ENCODE measurements at regions not wholly inside any gene's neighbourhood (a gene's known extent, or its start where the extent isn't known, plus 50 kb on each side); places are given as distances from the start of the nearest gene placed in this dataset.

DNA sequence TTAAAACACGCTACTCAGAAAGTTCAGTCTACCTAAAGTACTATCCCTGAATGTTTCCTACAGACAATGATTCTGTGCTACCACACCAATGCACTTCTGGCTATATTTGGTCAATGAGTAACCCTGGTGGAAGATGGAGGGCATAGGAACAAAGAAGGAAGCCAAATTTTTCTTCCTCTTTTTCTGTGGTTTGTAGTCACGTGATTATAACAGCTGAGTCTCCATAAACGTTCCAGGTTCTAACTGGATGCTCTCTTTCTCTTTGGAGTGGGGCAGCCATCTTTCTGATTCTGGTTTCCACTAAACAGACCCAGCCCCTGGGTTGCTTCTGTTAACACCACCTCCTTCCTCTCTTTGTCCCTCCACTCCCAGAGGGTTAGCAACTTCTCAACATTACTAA is 274.9 kb downstream of the CDH11 start:
- no peak for TF ChIP-seq POLR2A (IDR thresholded peaks at IDR 0.05)
- TF ChIP-seq, protein P1, sequence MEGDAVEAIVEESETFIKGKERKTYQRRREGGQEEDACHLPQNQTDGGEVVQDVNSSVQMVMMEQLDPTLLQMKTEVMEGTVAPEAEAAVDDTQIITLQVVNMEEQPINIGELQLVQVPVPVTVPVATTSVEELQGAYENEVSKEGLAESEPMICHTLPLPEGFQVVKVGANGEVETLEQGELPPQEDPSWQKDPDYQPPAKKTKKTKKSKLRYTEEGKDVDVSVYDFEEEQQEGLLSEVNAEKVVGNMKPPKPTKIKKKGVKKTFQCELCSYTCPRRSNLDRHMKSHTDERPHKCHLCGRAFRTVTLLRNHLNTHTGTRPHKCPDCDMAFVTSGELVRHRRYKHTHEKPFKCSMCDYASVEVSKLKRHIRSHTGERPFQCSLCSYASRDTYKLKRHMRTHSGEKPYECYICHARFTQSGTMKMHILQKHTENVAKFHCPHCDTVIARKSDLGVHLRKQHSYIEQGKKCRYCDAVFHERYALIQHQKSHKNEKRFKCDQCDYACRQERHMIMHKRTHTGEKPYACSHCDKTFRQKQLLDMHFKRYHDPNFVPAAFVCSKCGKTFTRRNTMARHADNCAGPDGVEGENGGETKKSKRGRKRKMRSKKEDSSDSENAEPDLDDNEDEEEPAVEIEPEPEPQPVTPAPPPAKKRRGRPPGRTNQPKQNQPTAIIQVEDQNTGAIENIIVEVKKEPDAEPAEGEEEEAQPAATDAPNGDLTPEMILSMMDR (IDR thresholded peaks at IDR 0.05) = no peak
- peaks cover 0 to 2% (median 0%) of the 10 kb centered on the region in 12 donors for H3K9me3 ChIP-seq
- 69 to 79% (median 72%) methylated on average over 3 of the region's 3 CpGs for WGBS, 4 donors
- no peaks in the 10 kb centered on the region for H3K27me3 ChIP-seq
- no peak overlapping the region for H3K4me3 ChIP-seq
- no peak overlapping the region for H3K27ac ChIP-seq
- no peak for DNase-seq
- no peak for ATAC-seq
- intact Hi-C loops (cut with DNase I) = no loop called here
- no peaks in the 10 kb centered on the region for H3K36me3 ChIP-seq
- H3K4me1 ChIP-seq = peaks cover 0 to 3% (median 0%) of the 10 kb centered on the region in 12 donors

DNA sequence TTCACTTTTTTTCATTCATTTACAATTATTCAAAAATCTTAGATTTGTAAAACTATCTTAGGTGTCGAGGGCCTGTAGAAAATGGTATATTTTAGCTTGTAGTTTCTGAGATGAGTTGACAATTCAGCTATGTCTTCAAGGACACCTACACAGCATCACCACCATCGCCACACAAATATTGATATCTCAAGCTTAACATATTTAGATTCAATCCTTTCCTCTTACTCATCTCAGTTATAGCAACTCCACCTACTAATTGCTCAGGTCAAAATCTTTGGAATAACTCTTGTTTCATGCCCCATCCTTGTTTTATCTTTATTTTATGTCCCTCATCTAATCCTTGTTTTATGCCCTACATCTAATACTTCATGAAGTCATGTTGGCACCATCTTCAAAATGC is 276.8 kb downstream of the CDH11 start:
- DNase-seq = no peak
- Histone ChIP-seq H3K27ac (no peak overlapping the region), H3K4me1 (peaks cover 0 to 3% (median 0%) of the 10 kb centered on the region in 12 donors), H3K36me3 (no peaks in the 10 kb centered on the region), H3K27me3 (no peaks in the 10 kb centered on the region), H3K9me3 (no peaks in the 10 kb centered on the region), H3K4me3 (no peak overlapping the region)
- no peak for TF ChIP-seq POLR2A (IDR thresholded peaks at IDR 0.05)
- TF ChIP-seq, protein P1 (IDR thresholded peaks at IDR 0.05) = no peak
- no peak for ATAC-seq
- intact Hi-C loops (cut with DNase I) = no loop called here
- 84 to 90% (median 87%) methylated on average over 2 of the region's 2 CpGs for WGBS, 4 donors

DNA sequence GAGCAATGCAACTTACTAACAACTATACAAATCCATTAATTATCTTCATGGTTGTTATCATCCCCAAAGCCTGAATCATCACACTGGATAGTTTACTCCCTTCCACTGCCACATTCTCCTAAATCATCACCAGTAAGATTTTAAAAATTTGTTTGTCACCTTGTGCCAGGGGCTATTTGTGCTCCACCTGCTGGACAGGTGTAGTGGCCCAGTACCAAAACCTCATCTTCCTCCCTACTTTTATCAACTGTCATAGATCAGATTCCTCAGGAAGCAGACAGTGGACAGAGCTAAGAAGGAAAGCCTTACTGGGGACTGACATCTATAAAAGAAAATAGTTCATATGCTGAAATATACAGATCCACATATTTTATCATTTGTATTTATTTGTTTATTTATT is 280.4 kb downstream of the CDH11 start:
- TF ChIP-seq, protein P1 (IDR thresholded peaks at IDR 0.05) = no peak
- no peak for TF ChIP-seq POLR2A (IDR thresholded peaks at IDR 0.05)
- Histone ChIP-seq H3K36me3 (no peaks in the 10 kb centered on the region), H3K4me3 (no peak overlapping the region), H3K27me3 (no peaks in the 10 kb centered on the region), H3K9me3 (no peaks in the 10 kb centered on the region), H3K4me1 (peaks cover 0 to 3% (median 0%) of the 10 kb centered on the region in 12 donors), H3K27ac (no peak overlapping the region)
- ATAC-seq (no peak), DNase-seq (no peak)
- intact Hi-C loops (cut with DNase I) = no loop called here

DNA sequence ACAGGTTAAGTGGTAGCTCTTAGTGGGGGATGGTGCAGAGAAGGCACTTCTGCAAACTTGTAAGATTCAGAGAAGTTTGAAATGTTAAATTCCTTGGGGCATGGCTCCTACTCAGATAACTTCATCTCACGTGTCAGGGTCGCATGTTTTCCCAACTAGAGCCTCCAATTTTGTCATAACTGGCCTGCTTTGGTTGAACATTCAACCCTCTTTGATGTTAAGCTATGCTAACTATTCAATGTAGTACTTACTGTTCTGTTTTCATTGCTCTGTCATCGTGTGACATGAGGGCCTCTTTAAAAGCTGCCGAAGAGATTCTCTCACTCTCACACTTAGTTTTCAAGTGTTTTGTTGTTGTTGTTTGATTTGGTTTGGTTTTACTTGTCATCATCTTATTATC is 280.8 kb downstream of the CDH11 start:
- 47 to 52% (median 49%) methylated on average over 4 of the region's 4 CpGs for WGBS, 4 donors
- peaks cover 0 to 3% (median 0%) of the 10 kb centered on the region in 12 donors for H3K4me1 ChIP-seq
- no peak for ATAC-seq
- H3K4me3 ChIP-seq = no peak overlapping the region
- H3K27ac ChIP-seq = no peak overlapping the region
- no peaks in the 10 kb centered on the region for H3K27me3 ChIP-seq
- H3K9me3 ChIP-seq = no peaks in the 10 kb centered on the region
- intact Hi-C loops (cut with DNase I) = no loop called here
- no peak for TF ChIP-seq POLR2A (IDR thresholded peaks at IDR 0.05)
- TF ChIP-seq, protein P1 (IDR thresholded peaks at IDR 0.05) = no peak
- no peaks in the 10 kb centered on the region for H3K36me3 ChIP-seq
- no peak for DNase-seq
